LNCAP (cell line): ENCODE measurements at regions not wholly inside any gene's neighbourhood (a gene's known extent, or its start where the extent isn't known, plus 50 kb on each side); places are given as distances from the start of the nearest gene placed in this dataset.

Experiments used
- TF ChIP-seq, protein P1 (sequence below): fragments of 450-650 bp; IDR thresholded peaks from 2 replicates; pipeline ENCODE4 v1.5.1; 2017; ENCODE audit warnings: mild to moderate bottlenecking

DNA sequence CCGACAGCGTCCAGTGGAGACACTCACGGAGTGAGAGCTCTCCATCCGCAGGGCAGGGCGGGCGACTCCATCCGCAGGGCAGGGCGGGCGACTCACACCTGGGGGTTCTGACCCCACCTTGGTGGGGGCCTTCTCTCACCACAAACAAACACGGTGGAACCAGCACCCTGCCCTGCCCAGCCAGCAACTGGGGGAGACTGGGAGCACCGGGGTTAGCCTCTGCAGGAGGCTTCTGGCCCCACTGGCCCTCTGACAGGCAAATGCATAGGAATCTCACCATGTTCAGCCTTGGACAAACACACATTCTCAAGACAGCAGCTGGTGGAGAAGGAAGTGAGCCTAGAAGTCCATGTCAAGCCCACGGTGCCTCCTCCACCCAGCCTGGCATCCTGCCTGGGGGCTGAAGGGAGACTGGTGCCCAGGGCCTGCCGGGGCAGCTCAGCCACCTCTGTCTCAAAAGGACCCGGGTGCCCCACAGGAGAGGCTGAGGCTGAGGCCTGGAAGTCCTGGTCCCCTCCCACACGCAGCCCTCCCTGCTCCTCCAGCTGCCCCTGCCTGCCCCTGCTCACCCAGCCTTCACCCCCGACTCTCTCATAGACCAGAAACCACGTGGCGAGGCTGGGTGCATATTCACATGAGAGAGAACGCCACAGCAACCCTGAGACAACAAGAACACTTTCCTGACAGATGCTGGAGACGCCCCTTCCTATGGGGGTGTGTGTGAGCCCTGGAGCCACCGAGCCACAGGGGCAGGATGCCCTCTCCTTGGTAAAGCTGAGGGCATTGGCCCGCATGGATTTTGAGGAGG, 98.4 kb upstream of the B3GAT1 start:
- TF ChIP-seq, protein P1, sequence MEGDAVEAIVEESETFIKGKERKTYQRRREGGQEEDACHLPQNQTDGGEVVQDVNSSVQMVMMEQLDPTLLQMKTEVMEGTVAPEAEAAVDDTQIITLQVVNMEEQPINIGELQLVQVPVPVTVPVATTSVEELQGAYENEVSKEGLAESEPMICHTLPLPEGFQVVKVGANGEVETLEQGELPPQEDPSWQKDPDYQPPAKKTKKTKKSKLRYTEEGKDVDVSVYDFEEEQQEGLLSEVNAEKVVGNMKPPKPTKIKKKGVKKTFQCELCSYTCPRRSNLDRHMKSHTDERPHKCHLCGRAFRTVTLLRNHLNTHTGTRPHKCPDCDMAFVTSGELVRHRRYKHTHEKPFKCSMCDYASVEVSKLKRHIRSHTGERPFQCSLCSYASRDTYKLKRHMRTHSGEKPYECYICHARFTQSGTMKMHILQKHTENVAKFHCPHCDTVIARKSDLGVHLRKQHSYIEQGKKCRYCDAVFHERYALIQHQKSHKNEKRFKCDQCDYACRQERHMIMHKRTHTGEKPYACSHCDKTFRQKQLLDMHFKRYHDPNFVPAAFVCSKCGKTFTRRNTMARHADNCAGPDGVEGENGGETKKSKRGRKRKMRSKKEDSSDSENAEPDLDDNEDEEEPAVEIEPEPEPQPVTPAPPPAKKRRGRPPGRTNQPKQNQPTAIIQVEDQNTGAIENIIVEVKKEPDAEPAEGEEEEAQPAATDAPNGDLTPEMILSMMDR = no peak

DNA sequence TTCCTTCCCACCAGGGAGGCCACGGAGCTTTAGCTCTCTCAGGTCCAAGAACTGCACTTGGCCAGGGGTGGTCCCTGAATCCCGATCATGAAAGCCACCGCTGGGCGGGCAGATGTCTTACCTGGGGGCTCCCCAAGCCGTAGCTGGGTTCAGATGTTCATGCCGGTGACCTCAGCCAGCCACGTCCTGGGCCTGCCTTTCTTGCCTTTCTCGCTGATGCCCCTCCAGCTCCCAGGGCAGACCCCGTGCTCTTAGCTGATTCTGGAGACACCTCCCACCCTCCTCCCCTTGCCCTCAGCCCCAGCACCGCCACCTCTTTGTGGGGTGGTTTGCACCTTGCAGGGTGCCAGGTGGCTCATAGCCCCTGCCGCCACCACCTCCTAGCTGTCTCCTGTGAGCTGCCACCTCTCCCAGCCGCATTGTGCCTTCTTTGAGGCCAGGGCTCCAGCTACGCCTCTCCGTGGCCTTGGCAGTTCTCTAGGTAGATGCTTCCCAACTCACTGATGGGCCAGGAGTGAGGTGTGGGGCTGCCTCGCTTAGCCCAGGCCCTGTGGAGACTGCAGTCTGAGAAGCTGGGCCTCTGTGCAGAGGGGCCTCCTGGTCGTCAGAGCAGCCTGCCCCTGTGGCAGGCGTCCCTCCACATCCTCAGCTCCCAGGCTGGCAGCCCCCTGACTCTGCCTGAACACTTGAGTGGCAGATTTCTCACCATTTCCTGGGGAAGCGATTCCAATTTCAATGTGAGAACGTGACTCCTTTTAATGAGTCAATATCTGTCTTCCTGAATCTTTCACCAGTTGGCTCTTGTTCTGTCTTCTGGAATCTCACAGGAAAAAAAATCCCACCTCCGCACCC, 97.6 kb upstream of the B3GAT1 start:
- TF ChIP-seq, protein P1 = no peak

DNA sequence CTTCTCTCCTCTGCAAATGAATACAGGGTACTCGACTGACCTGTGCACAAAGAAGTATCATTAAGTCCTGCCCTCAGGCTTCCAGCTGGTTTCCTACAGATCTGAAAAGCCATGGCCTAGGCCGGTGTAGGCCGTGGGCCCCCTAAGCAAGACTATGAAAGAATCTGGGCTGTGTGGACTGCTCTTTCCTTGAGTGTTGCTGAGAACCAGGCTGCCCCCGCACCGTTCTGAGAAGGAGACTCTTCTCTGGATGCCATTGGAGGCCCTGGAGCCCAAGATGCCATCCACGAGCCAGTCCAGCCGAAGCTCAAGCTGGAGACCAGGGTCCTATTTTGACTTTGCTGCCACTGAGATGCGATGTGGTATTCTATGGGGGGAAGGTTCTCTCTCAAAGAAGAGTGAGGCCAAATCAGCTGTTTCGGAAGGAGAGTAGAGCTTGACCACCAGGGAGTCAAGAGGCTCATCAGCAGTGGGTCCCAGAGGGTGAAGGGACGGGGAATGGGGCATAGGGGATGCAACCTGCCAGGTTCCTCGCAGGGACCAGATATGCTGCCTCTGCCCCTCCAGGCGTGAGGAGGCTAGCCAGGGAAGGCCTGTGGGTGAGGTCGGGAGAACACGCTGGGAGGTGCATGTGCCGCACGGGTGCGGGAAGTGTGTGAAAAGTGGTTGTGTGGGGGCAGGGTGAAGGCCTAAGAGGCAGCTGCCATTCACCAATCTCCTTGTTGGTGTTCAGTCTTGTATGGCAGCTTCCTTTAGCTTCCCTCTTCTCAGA, 96.4 kb upstream of the B3GAT1 start:
- TF ChIP-seq, protein P1 = no peak

DNA sequence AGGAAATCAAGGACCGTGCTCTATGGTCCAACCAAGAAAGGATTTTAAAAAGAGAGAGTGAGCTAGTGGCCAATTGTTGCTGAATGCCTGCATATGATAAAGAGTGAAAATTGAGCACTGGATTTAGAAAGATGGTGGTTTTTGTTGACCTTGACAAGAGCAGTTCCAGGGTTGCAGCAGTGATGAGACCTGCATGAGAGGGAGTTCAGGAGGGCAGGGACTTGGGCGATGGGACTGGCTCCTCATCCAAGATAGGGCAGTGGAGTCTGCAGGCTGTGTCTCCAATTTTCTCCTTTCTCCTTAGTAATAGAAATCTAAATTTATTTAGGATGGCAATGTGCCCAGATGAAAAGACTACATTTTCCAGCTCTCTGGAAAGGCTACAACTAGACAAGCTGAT, 94.0 kb upstream of the B3GAT1 start:
- TF ChIP-seq, protein P1 = no peak

DNA sequence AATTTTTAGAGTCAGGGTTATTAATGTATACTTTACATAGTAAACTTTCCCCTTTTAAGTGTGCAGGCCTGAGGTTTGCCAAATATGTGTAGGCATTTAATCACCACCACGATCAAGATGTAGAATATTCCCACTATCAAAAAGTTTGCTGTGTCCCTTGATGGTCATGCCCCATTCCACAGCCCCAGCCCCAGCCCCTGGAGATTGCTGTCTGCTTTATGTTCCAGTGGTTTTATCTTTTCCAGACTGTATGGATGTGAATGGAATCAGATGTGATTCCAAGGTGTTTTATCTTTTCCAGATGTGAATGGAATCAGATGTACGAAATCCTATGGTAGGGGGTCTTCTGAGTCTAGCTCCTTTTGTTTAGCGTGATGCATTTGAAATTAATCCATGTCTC, 93.1 kb upstream of the B3GAT1 start:
- TF ChIP-seq, protein P1 = no peak

DNA sequence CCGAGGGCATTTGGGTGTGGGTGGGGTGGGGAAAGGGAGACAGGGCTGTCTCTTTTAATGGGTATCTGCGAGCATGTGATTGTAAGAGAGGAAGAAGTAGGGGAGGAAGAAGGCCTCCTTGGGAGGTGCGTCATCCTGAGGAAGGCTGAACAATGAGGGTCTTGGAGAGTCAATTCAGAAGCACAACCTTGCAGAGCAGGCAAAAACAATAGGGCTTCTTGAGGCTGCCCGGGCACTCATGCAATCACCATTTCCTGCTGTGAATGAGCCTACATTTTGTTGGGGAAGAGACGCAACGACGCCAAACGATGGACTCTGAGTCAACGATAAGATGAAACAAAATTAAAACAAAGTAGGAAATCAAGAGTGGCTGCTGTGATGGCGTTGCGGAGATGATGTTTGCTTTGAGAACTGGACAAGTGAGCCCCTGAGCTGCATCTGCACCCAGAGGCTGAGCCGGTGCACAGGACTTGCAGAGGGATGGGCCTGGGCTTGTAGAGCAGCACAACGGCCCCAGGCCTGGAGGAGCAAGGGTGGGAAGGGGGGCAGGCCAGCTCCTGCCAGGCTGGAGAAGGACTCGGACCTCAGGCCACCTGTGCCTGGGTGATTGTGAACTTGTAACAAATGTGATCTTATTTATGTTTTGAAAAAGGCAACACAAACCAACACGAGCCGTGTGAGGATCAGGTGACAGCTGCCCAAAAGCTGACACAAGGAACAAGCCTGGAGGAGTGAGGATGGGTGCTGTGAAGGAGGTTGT, 92.3 kb upstream of the B3GAT1 start:
- TF ChIP-seq, protein P1 = no peak

DNA sequence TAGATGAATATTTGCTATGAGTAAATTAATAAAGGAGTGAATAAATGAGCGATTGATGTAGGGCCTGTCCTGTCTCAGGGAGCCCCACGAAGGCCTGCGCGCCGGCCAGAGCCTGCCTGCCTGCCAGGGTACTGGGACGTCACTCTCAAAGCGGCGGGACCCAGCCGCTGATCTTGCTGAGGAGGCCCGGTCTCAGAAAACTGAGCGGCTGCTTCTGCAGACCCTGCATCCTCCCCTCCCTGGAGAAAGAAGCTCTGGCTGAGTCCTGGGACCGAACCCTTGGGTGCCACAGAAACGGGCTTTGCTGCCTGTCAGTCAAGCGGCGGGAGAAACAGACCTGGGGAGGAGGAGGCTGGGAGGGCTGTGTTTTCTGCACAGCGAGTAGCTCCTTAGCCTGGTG, 91.6 kb upstream of the B3GAT1 start:
- TF ChIP-seq, protein P1 = no peak
